Stimulated activated CD8-positive, alpha-beta memory T cell treated with anti-CD3 and anti-CD28 coated beads, Interleukin-12 subunit alpha, Interleukin-12 subunit beta, amount 100 ng/mL, for 24 hours (primary cell): ENCODE measurements at regions not wholly inside any gene's neighbourhood (a gene's known extent, or its start where the extent isn't known, plus 50 kb on each side); places are given as distances from the start of the nearest gene placed in this dataset.

ENCODE experiments used
- DNase-seq: peaks from one replicate; pipeline ENCODE4 v3.0.0-alpha.2; 2020; ENCODE audit errors: extremely low read depth

DNA sequence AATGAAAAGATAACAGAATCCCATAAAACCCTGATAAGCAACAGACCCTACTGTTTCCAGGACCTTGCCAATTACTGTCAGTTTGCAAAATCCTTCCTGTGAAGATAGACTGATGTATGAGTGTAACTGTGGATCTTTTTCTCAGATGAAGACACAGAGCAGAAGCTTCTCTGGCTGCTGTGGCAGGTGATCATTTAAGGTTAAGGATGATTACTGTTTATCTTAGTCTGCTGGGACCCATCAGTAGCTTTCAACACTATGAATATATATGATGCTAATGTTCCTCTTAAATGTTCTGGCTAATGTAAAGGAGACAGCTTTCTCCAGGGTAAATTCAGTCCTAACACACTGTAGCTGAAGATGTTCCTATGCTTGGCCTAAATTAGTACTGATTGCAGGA is 56.0 kb upstream of the CTTNBP2 start:
- DNase-seq: no peak

DNA sequence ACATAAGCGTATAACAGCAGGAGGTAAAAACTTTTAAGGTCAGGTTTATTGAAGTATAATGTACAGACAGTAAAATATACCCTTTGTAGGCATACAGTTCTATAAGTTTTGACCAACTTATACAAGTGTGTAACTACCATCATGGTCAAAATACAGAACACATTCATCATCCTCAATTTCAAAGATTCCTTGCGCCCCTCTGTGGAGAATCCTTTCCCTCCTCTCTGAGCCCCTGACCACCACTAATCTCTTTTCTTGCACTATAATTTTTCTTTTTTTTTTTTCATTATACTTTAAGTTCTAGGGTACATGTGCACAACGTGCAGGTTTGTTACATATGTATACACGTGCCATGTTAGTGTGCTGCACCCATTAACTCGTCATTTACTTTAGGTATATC is 58.1 kb upstream of the CTTNBP2 start:
- no peak for DNase-seq

DNA sequence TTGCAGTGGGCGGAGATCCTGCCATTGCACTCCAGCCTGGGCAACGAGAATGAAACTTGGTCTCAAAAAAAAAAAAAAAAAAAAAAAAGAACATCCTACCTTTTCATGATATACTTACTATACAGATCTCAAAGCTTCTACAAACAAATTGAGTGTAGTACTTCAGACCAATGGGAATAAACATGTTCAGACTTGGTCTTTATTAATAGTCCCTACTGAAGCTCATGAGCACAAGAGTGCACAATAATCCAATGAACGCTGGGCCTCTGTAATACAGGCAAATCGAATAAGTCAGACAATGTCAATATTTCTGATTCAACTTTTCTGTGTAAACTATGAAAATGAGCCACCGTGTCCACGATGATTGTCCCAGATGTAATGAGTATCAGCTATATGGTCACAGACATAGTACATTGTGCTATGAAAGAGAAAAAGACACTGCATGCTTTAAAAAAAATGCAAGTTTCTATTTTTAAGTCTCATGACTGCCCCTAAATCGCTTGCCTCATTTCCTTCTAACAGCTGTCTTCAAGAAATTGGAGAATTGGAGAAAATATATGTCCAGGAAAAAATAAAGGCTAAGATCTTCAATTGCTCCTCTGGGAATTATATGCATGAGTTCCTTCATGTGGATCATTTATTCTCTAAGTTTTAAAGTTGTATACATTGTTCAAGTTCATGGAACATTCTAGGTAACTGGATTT is 64.0 kb upstream of the CTTNBP2 start:
- no peak for DNase-seq

DNA sequence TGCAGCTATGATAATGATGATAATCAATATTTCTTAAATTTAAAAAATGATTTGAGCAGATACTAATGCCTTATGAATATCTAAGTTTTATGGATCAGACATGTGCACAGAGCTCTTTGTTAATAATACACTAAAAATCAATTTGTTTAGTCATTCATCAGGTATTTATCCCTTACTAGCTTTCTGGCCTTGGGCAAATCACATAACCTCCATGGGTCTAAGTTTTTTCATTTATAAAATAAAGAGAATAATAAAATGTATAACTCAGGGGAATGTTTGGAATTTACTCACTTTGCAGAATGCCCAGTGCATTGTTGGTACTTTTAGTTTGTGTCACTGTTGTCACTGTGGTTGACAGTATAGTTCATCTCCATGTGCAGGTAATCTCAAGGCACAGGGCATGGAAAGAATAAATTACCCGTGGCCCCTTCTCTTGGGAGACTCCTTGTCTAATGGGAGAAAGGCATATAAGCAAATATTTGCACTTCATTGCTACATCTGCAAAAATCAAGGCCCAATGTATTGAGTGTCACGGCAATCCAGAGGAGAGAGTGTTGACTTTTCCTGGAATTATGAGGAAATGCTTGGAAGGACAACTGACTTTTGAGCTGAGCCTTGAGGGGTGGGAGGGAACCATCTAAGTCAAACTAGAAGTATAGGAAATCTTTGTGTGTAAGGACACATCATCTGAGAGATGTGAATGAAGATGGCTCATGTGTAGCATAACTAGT is 64.7 kb upstream of the CTTNBP2 start:
- no peak for DNase-seq

DNA sequence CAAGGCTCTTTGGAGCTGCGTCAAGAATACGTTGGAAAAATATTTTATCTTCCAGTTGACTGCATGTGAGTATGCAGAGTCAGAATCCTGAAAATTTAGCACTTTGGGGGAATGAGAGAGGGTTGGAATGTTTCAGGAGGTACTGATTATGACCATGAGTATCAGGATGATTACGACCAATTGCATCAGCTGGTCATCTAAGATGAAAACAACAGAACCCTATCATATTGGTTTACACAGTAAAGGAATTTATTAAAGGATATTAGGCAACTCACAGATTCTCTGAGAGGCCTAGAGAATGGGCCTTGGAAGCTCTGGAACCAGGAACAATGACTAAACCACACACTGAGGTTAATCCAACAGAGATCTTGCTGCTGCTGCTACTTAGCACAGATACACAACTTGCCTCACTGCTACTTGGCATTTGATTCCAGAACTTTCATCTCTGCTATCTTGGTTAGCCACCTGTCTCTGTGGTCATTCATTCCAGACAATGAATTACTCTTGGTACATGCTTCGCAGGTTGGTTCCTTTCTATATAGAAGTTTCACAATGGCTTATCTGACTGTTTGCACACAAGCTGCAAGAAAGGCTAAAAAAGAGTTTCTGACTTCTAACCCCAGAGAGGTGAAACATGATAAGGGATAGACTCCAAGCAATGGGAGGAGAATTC is 68.0 kb upstream of the CTTNBP2 start:
- no peak for DNase-seq

DNA sequence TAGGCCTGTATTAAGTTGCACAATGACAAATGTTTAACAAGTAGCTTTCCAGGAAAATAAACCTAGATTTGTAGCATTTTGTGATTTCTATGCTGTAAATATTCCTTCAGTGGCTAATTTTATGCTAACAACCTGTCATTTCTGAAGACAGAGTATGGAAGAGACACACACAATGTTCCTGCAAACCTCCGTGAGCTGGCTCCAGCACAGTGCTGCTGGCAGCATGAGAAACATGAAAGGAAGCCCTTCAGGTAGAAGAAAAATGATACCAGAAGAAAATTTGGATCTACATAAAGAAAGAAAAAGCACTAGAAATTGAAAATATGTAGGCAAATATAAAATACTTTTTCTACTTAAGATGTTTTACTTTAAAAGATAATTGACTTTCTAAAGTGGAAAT is 69.5 kb upstream of the CTTNBP2 start:
- DNase-seq: no peak

DNA sequence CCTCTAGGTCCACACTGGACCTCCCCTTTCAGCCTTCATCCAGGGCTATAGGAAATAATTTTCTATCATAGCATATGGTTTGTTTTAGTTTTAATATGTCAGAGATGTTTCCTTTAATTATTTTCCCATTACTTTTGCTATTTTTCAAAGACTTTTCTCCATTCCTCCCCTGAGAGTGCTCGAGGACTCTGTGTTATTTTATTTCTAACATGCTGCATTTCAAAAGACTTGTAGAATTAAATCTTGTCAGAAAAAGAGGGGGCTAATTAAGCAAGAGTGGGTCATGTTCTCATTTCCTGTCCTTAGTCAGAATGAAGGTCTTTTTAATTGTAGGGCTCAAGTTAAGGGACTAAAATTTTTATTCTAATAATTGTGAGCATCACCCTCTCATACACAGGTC is 71.6 kb upstream of the CTTNBP2 start:
- no peak for DNase-seq

DNA sequence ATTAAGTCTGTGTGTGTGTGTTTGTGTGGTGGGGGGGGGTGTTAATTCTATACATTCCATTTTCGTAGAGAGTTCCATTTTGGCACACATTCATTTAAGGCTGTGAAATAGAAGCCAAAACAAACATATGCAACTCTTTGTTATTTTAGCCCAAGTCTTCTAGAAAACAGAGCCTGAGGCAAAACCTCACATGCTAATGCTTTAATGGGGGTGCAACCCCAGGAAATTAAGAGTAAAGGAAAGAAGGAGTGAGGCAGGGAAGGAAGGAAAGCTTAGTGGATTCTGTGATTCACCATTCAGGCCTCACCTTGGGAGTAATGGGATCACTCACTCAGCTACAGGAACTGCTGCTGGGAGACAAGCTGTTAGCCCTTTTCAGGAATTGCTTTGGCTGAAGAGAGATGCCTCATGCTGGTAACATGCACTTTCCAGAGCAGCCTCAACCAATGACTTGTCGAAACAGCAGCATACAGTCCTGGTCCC is 73.0 kb upstream of the CTTNBP2 start:
- no peak for DNase-seq

DNA sequence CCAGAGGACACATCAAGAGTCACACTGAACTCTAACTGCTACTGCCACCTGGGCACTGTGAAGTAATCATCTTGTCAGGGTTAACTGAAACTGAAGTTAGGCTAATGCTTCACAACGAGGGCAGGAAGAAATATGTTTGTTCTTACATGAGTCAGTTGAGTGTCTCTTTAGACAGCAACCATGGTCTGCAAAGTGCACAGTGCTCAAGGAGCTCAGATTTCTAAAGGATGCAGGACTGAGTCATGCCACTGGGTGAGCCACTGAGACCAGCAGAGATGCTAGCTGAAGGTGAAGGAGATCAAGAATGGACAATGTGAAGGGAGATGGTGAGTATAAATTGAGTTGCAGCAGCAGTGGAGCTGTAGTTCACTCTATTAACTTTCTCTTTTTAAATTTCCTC is 76.0 kb upstream of the CTTNBP2 start:
- DNase-seq: no peak

DNA sequence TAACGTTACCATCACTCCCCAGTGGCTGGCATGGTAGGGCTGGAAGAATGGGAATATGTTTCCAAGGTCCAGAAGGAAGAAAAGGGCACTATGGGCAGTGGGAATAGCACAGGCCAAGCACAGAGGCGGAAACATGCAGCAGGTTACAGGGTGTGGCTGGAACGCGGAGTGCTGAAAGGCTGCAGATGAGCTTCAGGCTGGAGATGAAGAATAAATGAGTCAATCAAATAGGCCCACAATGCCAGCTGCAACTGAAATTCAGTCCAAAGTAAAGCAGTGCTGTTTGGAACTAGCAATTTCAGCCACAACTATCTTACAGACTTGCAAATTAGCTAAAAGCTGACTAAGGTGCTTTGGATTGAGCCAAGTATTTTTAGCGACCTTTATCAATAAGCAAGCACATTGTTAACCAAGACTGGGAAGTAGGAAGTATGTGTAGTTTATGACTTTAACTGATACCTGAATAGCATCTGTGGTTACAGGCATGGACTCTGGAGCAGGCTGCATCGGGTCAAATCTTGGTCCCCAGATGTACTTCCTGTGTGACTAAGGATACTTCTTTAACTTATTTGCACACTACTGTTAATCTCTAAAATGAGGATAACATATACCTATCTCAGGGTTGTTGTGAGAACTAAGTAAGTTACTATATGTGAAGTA is 77.5 kb upstream of the CTTNBP2 start:
- no peak for DNase-seq

DNA sequence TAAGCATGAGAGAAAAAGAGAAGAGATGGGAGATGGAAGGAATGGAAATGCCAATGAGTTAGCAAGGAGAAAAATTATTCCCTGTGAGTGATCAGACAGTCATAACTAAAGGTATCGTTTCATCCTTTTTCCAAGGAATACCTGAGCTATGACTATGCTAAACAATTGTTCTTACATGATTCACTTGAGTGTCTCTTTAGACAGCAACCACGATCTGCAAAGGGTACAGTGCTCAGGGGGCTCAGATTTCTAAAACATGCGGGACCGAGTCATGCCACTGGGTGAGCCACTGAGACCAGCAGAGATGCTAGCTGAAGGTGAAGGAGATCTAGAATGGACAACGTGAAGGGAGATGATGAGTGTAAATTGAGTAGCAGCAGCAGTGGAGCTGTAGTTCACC is 78.0 kb upstream of the CTTNBP2 start:
- no peak for DNase-seq

DNA sequence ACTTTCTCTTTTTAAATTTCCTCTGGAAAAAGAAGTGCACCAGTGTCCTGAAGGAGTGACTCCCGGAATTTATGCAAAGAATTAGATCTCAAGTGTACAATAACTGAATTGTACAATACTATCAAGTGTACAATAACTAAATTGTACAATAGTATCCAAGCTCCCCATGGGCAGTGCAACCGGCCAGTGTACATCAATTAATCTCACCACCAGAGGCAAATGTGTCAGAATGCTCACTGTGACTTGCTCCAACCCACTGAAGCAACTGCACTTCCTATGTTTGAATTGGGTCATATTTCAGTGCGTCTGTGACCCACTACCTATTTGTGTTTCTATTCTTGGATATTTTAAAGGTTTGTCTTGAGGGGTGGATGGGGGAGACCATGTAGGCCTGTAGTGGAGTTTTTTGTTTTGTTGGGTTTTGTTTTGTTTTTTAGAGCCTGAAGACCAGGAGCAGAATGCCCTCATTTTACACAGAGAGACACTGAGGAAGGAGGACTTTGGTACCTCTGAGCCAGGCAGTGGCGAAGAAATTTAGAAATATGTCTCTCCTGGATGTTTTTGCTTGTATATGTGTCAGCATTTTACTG is 78.5 kb upstream of the CTTNBP2 start:
- no peak for DNase-seq

DNA sequence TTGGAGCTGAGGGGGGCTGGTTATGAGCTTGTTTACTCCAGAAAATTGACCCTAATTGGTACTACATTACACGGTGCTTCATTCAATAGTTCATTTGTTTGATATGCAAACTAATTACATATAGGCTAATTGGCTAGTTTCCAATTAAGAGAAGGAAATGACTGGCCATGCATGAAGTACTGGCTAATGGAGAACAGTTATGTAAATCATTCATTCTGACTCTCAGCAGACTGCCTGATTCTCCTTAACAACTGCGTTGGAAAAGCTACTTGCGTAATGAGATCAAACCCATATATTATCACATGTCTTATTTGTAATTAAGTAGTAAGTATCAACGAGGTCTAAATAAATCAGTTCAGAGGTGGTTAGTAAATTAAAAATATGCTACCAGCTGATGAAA is 81.8 kb upstream of the CTTNBP2 start:
- DNase-seq: no peak

DNA sequence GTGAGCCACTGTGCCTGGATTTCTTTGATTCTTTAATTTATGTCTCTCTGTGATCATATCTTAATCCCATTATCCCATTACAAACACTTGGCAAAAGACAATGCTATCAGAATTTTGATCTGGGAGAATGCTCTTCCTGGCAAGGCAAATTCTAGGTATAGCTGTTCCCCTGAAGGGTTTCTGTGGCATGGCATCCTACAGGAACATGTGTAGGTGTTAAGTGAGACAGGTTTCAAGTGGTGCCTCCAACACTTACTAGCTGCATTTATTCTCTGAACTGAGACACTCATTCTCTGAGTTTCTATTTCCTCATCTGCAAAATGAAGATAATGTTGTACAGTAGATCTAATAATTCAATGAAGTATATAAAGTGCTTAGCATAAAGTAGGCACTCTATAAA is 87.1 kb upstream of the CTTNBP2 start:
- no peak for DNase-seq

DNA sequence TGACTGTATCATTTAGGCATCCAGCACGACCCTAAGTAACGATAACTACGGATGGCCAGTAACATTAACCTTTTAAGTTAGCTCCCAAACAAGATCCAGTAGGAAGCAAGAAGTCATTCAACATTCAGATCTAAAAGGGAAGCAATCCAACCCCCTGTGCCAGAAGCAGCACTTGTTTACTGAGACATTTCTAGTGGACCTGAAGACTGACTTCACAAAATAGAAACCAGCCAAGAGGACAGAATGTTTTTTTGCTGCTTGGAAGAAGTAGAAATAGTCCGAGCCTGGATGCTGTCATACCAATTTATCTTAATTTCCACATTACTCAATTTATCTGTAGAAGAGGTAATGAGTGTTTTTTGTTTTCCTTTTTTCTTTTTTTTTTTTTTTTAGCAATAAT is 88.0 kb upstream of the CTTNBP2 start:
- no peak for DNase-seq

DNA sequence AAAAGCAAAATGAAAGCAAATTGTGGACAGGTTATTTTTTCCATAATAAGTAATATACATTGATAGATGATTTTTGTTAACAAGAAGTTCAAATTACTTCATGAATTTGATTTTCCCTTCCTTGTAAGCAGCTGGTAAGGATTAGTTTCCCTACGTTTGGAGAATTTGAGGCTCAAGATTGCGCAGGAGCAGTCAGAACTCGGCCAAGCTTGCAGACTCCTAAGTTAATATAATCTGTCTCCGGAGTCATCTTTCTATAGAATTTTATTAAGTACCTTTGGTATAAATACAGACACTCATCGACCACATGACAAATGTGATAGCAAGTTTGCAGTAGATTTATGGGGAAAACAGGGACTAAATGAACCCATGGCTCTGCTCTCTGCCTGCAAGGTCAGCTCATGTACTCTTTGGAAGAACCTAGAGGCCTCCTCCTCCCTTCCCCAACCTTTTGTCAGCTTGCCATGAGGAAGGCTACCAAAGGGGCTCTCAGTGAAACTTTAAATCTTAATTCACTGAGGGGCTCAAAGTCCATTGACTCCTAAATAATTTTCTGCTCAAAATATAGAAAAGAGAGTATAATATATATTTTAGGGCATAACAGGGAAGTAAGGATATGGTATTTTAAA is 89.2 kb upstream of the CTTNBP2 start:
- DNase-seq: no peak

DNA sequence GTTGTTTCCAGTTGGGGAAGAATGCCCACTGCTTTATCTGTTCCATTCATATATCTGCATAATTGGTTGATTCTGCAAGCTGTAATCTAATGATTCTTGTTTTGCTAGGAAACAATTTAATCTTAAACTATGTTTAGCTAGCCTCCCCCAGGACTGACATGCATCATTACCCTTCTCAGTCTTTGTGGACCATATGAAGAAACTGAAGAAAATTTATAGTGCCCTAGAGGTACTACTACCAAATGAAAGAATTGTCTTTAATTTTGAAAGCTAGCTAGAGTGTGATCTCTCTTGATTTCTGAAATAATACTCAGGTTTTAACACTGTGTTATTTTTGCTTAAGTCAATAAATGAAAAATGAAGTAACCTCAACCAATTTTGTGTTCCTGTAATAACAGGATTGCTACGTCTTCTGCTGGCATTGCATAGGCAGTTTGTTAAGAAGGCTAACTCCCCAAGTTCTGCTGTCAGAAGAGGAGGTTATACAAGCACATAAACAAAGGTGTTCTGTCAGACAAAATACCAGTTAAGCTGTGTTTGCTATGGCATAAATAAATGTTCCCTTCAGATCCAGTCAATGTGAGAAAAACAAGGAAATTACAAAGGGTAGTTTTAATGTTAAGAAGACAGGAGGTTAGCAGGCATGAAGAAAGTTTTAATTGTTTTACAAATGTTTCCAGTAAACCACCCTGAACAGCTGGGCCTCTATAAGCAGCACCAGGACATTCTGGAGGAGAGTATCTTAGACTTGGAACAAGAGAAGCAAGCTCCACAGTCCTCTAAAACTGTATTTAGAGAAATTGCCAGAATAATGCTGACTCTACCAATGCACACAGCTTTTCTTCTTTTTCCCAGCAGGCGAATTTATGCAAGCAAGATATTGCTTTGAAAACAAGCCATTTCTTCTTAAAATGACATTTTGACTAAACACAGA is 90.3 kb upstream of the CTTNBP2 start:
- DNase-seq: no peak

DNA sequence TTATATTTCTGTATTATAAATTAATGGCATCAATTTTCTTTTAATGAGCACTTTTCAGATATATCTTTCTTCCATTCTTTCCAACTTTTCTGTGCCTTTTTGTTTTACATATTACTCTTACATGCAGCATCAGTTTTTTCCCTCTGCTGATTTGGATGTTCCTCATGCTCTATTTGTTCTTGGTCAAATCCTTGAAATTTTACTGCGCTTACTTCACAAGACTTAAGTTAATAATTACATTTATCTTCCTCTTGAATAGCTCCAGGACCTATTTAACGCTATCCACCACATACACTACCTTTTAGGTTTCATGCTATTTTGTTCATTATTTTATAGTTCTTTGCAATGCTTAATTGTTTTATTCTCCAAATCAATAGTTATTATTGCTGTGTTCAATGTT is 97.6 kb upstream of the CTTNBP2 start:
- no peak for DNase-seq

DNA sequence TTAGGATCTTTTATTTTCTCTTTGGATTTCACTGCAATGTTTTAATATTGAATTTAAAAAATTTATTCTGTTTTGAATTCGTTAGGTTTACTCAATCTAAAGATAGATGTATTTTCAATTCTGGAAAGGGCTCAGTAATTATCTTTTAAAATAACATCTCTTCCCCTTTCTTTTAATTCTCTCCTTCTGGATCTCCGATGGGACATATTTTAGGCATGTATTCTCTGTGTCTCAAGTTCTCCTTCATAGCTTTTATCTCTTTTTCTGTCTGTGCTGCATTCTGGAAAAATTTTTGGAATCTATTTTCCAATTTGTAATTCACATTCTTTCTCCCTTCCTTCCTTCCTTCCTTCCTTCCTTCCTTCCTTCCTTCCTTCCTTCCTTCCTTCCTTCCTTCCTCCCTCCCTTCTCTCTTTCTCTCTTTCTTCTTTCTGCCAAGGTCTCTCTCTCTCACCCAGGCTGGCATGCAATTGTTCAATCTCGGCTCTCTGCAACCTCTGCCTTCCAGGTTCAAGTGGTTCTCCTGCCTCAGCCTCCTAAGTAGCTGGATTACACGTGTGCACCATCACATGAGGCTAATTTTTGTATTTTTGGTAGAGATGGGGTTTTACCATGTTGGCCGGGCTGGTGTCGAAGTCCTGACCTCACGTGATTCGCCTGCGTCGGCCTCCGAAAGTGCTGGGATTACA is 98.5 kb upstream of the CTTNBP2 start:
- DNase-seq: no peak

DNA sequence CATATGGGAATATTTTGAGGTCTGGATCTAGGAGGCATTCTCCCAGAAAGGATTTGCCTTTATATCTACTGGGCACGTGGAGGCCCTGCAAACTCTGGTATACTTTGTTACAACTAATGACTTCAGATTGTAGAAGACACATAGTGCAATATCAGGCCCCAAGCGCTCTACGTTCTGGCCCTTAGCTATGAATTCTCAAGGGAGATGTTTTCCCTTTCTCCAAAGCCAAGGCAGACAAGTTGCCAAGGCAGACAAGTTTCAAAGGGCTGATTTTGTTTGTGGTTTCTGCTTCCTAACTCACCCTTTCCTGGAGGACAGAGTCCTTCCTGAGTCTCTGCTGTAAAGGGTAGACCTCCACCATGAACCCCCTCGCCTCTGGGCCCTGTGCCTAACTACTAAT is 99.4 kb upstream of the CTTNBP2 start:
- DNase-seq: no peak
